LNCAP (cell line): ENCODE measurements at regions not wholly inside any gene's neighbourhood (a gene's known extent, or its start where the extent isn't known, plus 50 kb on each side); places are given as distances from the start of the nearest gene placed in this dataset.

Source experiments
- CTCF ChIP-seq: fragments of 450-650 bp; IDR thresholded peaks from 2 replicates; pipeline ENCODE4 v1.5.1; 2017; ENCODE audit warnings: mild to moderate bottlenecking

GRCh38 chr14:71336489-71337192, 429.4 kb downstream of the PCNX1 start:
- TF ChIP-seq CTCF: no peak

- no peak for TF ChIP-seq CTCF
Measured at GRCh38 chr14:71338153-71338552, 430.9 kb downstream of the PCNX1 start.

GRCh38 chr14:71339650-71340415, 432.6 kb downstream of the PCNX1 start:
- TF ChIP-seq CTCF: no peak

GRCh38 chr14:71341156-71341555, 433.9 kb downstream of the PCNX1 start:
- no peak for TF ChIP-seq CTCF

- no peak for TF ChIP-seq CTCF
Measured at GRCh38 chr14:71343724-71344123, 436.5 kb downstream of the PCNX1 start.

GRCh38 chr14:71344506-71344905, 437.2 kb downstream of the PCNX1 start:
- TF ChIP-seq CTCF: no peak

- TF ChIP-seq CTCF: no peak
Measured at GRCh38 chr14:71346685-71347084, 439.4 kb downstream of the PCNX1 start.
